ENCODE measurements at regions not wholly inside any gene's neighbourhood (a gene's known extent, or its start where the extent isn't known, plus 50 kb on each side); places are given as distances from the start of the nearest gene placed in this dataset.
A peak's percentile ranks its signal among the peaks of the same experiment; 100 is the strongest.

DNA sequence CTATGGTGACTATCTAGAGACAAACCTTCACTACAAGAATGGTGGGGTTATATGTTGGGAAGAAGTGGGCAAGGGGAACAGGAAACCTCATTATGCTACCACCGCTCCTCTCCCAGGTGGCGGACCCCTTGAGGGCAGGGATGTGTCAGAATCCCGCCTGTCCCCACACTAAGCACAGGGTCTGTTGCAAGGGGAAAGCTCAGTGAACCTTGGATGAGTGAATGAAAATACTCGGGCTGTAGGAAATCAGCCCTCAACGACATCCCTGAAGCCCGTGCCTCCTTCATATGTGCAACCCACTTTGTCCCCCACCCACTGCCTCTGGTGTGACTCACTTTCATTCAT is 68.2 kb upstream of the AMPD3 start:
- DNase-seq (ENCODE audit: low read depth in 3 of 3, low spot score in 2 of 3) = no peak

DNA sequence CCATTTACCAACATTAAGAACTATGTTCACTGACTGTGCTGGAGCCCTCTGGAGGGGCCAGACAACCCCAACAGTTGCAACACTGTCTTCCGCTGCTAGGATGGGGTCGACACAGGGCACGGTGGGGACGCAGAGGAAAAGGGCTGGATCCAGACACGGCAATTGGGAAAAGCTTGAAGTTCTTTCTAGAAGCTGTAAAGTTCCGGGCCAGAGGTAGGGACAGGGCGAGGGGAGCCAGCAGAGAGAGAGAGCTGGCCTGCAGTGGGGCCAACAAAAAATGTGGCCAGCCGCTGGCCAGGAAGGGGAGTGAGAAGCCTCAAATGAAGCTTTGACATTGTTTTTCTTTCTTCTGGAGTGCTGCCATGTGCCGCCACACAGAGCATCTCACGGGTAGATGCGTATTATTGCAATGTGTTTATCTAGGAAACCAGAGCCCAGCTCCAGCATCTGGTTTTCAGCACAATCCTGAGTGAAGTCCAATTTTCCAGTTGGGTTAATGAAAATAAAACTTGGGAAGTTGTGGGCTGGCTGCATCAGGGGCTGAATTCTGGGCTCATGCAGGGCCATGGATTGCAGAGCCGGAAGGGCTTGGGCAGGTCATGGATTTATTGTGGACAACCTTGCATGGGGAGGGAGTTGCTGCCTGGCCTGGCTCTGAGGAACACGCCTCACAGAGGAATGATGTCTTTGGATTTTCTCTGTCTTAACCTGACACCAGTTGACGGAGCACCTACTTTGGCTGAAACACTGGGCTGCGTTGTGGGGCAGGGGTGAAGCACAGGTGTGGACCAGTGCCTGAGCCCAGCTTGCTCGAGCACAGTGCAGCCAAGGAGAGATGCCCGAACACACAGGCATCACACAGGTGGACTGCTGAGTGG is 67.6 kb upstream of the AMPD3 start:
- DNase-seq (ENCODE audit: low read depth in 3 of 3, low spot score in 2 of 3) = peak in 1 of 3 donors; percentile 49

DNA sequence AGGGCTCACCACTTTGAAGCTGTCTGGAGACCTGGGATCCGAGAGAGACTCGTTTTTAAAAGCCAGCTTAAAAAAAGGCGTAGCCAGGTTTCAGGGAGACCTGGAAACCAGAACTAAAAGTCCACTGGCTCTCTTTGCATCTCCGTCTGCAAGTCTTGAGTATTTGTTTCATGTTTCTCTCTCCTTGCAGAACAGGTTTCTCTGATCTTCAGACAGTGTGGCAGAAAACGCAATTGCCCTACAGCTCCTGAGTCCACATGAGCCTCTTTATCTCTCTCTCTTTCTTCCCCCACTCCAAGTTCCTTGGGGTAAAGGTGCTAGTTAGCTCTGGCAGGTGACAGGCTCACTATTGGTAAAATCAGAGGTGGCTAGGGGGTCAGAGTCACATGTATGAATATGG is 67.0 kb upstream of the AMPD3 start:
- DNase-seq (ENCODE audit: low read depth in 3 of 3, low spot score in 2 of 3) = no peak

DNA sequence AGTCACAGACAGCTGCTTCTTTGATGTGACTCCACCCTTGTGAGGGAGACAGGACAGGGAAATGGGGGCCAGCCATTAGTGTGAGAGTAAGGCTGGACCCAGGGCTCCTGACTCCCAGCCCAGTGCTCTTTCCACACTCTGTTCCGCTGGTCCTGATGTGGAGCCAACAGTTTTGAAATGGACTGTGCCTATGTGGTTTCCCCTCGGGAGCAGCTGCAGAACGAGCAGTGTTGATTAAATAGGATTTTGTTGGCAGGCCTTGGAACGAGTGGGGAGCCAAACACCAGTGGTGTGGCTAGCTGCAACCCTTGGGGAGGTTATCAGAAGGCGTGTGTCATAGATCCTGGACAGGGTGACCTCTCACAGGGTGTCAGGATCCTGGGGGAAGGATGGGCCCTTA is 66.5 kb upstream of the AMPD3 start:
- DNase-seq (ENCODE audit: low read depth in 3 of 3, low spot score in 2 of 3) = no peak

DNA sequence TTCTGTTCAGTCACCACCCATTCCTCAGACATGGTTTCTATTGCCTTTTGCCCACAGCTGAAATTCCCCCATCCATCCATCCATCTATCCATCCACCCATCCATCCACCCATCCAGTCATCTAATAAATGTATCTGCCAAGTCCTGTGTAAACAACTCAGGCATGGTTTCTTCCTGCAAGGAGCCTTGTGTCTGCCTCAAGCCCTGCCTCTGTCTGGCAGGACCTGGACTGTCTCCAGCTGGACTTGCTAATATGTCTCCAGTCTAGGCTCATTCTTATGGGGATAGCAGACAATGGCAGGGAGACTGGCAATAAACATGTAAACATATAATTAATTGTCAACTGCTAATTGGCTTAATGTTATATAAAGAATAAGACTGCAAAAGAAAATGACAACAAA is 64.7 kb upstream of the AMPD3 start:
- no peak for DNase-seq (ENCODE audit: low read depth in 3 of 3, low spot score in 2 of 3)

DNA sequence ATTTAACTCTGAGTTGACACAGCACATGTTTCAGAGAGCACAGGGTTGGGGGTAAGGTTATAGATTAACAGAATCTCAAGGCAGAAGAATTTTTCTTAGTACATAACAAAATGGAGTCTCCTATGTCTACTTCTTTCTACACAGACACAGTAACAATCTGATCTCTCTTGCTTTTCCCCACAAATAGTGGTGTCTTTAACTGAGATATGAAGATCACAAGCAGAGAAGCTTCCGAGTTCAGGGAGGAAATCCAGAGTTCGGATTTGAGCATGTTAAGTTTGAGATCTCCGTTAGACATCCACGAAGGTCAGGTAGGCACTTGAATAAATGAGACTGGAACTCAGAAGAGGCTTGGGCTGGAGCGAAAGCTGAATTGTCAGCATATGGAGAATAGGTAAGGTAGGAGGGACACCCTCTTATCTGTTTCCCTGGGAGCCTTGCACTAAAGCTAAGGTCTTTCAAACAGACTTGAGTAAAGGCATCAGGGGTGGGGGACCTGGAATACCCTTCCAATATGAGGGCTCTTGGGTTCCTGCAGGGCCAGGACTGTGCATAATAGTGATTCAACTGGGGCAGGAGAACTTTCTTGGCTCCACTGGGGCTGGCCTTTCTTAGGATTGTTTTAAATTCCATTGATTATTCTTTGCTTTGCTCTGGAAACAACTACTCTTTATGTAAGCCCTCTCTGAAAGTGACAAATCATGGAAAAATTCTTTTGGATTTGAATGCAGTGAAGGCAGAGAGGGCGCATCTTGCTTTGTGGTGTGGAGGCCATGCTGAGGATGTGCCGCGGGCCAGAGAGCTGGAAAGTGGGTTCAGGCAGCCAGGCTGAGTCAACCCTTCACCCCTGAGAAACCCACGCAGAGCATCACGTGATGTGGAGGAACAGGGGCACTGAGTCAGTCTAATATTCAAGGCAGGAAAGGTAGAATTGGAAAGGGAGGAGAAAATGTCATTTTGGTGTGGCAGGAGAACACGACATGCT is 62.7 kb upstream of the AMPD3 start:
- DNase-seq (ENCODE audit: low read depth in 3 of 3, low spot score in 2 of 3) = no peak

DNA sequence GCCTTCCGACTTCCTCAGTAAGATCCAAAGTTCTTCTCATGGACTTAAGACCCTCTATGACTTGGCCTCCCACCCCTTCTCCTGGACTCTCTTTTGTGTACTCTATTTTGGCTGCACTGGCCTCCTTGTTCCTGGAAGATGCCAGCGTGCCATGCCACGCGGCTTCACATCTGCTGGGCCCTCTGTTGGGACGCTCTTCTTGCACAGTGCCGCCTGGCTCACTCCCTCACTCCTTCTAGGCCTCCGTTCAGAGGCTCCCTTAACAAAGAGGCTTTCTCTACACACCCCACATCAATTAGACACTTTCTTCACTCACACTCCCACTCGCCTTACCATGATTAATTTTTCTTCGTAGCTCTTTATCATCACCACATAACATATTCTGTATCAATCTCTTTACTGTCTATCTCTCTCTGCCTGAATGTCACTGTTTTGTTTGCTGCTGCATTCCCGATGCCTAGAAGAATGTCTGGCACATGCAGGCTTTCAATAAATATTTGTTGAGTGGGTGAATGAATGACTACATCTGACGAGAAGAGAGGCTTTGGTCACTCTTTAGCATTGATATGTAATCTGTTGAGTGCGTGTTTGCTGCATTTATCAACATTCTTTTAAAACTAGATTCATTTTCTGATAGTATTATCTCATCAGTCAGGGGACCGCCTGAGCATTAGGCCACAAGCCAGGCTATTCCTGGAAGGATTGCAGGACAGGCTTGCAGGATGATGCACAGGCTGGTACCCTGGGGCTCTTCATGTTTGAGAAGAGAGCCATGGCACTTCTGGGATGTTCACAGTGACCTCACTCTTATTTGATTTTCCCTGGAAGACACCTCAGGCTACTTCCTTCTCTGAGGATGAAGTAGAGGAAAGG is 60.6 kb upstream of the AMPD3 start:
- DNase-seq (ENCODE audit: low read depth in 3 of 3, low spot score in 2 of 3) = no peak

GRCh38 chr11:10395166-10395897 is 59.7 kb upstream of the AMPD3 start:
- DNase-seq (ENCODE audit: low read depth in 3 of 3, low spot score in 2 of 3) = no peak

- DNase-seq (ENCODE audit: low read depth in 3 of 3, low spot score in 2 of 3) = no peak
These were observed 58.3 kb upstream of the AMPD3 start for GRCh38 chr11:10396771-10397170.

- DNase-seq (ENCODE audit: low read depth in 3 of 3, low spot score in 2 of 3) = no peak
These were observed 57.7 kb upstream of the AMPD3 start for GRCh38 chr11:10397226-10397987.

GRCh38 chr11:10398525-10398924 is 56.5 kb upstream of the AMPD3 start:
- DNase-seq (ENCODE audit: low read depth in 3 of 3, low spot score in 2 of 3) = no peak

- no peak for DNase-seq (ENCODE audit: low read depth in 3 of 3, low spot score in 2 of 3)
These were observed 54.2 kb upstream of the AMPD3 start for GRCh38 chr11:10400856-10401255.

GRCh38 chr11:10401256-10401655 is 53.8 kb upstream of the AMPD3 start:
- no peak for DNase-seq (ENCODE audit: low read depth in 3 of 3, low spot score in 2 of 3)

GRCh38 chr11:10401696-10402392 is 53.2 kb upstream of the AMPD3 start:
- DNase-seq (ENCODE audit: low read depth in 3 of 3, low spot score in 2 of 3) = no peak
